ENCODE measurements at regions not wholly inside any gene's neighbourhood (a gene's known extent, or its start where the extent isn't known, plus 50 kb on each side); places are given as distances from the start of the nearest gene placed in this dataset.
"Not testable (repeated sequence)": the region's sequence is repeated elsewhere in the genome, so short reads cannot be mapped to it uniquely, and the experiment has no call there.

DNA sequence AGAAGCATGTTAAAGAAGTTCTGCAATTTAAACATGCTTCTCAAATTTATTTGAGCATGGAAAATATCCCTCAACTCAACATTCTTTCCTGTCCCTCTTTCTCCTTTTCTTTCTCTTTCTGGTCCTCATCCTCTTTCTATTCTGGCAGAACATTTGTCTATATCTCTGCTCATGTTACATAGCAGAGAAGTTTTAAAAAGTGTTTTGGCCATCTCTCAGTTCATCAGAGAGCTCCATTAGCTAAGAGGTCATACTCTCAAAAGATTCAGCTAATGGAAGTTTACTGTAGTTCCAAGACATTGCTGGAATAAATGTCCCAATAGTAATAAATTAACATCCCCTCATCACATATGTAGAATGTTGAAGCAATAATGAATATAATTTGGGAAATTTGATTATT lies 53.5 kb downstream of the XCL2 start:
- DNase-seq (ENCODE audit: low read depth in 2 of 2) = no peak

DNA sequence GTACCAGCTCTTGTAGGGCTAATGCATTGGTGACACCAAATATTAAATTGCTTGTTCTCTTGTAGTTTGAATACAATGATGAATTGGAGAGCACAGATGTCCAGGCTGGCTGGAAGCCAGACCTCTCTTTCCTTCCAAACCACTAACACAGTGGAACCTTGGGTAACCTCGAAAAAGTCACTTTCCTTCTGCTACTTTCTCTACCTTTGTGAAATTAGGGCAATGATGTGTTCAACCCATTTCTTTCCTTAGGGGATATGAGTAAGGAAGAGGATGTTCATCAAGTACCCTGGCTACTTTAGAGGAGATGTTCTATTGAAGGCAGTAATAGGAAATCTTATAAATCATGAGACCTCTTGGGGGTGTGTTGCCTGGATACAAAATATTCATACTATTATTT lies 55.7 kb downstream of the XCL2 start:
- no peak for DNase-seq (ENCODE audit: low read depth in 2 of 2)

DNA sequence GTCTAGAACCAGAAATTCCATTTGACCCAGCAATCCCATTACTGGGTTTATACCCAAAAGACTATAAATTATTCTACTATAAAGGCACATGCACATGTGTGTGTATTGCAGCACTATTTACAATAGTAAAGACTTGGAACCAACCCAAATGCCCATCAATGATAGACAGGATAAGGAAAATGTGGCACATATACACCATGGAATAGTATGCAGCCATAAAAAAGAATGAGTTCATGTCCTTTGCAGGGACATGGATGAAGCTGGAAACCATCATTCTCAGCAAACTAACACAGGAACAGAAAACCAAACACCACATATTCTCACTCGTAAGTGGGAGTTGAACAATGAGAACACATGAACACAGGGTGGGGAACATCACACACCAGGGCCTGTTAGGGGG lies 57.0 kb downstream of the XCL2 start:
- not testable (repeated sequence) for DNase-seq (ENCODE audit: low read depth in 2 of 2)

- DNase-seq (ENCODE audit: low read depth in 2 of 2) = no peak
Measured at GRCh38 chr1:168485048-168485447, 58.7 kb downstream of the XCL2 start.

GRCh38 chr1:168484083-168484482 lies 59.7 kb downstream of the XCL2 start:
- DNase-seq (ENCODE audit: low read depth in 2 of 2) = no peak

DNA sequence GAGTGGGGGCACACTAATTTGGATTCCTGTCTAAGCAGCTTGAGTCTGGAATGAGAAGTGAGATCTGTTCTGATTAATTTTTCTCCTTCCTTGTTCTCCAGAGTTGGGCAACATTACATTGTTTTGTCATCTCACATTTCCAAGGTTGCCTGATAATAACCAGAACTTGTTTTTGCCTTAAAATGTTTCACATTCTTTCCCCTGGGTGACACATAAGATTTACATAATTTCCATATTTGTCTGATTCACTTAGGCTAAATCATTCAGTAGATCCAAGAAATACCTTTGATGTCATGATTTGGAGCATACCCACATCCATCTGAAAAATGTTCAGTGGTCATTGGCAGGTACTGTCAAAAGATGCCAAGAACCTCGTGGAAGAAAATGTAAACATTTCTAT lies 60.3 kb downstream of the XCL2 start:
- no peak for DNase-seq (ENCODE audit: low read depth in 2 of 2)

- DNase-seq (ENCODE audit: low read depth in 2 of 2) = no peak
Measured at GRCh38 chr1:168482106-168482505, 61.7 kb downstream of the XCL2 start.

DNA sequence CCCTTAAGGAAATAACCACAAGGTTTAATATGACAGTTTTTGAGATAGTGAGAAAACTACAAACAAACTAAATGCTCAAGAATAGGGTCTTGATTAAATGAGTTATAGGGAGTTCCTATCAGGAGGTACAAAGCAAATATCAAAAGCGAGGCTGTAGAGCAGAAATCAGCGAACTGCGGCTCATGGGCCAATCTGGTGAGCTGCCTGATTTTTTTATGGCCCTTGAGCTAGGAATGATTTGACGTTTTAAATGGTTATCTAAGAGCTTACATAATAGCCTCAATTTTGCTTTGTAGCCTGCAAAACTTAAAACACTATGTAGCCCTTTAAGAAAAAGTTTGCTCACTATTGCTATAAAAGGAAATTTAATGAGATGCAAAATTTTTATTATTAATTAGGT lies 62.2 kb downstream of the XCL2 start:
- DNase-seq (ENCODE audit: low read depth in 2 of 2) = no peak

GRCh38 chr1:168480997-168481396 lies 62.8 kb downstream of the XCL2 start:
- DNase-seq (ENCODE audit: low read depth in 2 of 2) = no peak

DNA sequence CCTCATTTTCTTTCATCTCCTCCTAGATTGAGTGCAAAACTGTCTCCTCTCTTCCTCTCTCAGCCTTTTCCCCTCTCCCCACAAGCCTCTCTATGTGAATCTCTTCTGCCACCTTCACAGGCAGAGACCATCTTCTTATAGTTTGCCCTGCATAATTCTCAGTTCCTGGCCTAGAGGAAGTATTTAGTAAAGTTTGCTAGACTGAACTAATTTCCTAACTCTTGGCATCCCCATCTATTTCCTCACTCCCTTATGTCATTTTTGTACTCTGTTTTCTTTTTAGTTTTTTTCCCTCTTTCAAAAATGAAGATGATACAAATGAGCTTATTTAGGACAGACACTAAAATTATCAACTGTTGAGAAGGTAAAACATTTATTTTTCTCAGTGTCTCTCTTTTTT lies 66.0 kb downstream of the XCL2 start:
- no peak for DNase-seq (ENCODE audit: low read depth in 2 of 2)

GRCh38 chr1:168476588-168477385 lies 67.0 kb downstream of the XCL2 start:
- no peak for DNase-seq (ENCODE audit: low read depth in 2 of 2)

DNA sequence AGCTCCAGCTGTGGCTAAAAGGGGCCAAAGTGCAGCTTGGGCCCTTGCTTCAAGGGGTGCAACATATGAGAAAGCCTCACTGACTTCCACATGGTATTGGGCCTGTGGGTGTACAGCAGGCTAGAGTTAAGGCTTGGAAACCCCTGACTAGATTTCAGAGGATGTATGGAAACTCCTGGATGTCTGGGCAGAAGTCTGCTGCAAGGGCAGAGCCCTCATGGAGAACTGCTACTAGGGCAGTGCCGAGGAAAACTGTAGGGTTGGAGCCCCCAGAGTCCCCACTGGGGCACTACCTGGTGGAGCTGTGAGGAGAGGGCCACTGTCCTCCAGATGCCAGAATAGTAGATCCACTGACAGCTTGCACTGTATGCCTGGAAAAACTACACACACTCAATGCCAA lies 69.5 kb downstream of the XCL2 start:
- DNase-seq (ENCODE audit: low read depth in 2 of 2) = no peak

- no peak for DNase-seq (ENCODE audit: low read depth in 2 of 2)
Measured at GRCh38 chr1:168473126-168473525, 70.7 kb downstream of the XCL2 start.

DNA sequence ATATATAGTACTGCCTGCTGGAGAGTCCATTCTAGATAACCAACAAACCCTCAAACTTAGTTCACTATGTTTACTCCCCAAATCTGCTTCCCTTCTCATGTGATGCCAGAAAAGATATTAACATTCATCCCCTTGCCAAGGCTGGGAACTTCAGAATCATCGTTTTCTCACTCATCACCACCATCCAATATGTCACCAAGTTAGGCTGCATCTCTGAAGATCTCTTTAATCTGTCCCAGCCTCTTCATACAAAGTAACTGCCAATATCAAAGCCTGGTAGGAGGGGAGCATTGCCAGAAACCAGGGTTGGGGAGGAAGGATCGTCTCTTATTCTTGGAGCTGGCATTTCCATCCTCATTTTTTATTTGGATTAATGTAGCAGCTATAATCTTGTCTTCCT lies 71.6 kb downstream of the XCL2 start:
- DNase-seq (ENCODE audit: low read depth in 2 of 2) = no peak

- DNase-seq (ENCODE audit: low read depth in 2 of 2) = no peak
Measured at GRCh38 chr1:168470901-168471431, 72.8 kb downstream of the XCL2 start.

DNA sequence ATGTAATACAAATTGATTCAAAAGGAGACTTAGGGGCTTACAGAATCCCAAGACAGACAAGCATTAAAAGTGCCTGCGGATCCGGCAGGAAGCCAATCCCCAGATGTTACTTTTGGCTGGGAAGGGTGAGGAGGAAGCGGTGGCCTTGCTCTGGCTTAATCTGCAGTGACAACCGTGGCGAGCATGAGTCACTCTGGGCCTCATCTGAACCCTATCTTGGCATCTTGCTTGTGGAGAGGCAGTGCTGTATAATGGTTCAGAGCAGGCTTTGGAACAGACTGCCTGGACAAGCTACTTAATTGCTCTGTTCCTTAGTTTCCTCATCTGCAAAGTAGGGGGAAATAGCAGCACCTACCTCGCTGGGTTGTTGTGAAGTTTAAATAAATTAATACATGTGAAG lies 74.1 kb downstream of the XCL2 start:
- DNase-seq (ENCODE audit: low read depth in 2 of 2) = no peak

DNA sequence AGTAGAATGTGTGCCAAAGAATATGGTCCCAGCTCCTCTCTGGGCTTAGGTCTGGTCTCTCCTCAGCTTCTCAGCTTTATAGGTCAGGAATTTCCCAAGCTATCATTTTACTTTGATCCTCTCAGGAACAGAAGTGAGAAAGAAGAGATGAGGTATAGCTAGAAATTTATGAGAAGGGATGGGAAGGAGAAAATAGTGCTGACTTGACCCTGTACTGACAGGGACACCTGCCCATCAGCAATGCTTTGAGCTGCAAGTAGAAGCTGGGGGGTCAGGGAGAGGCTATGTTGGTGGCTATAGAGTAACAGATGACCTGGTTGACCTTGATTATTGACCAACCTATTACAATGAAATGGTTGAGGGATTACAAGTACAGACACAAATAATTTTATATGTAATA lies 75.0 kb downstream of the XCL2 start:
- no peak for DNase-seq (ENCODE audit: low read depth in 2 of 2)

- DNase-seq (ENCODE audit: low read depth in 2 of 2) = no peak
Measured at GRCh38 chr1:168468042-168468809, 75.6 kb downstream of the XCL2 start.

DNA sequence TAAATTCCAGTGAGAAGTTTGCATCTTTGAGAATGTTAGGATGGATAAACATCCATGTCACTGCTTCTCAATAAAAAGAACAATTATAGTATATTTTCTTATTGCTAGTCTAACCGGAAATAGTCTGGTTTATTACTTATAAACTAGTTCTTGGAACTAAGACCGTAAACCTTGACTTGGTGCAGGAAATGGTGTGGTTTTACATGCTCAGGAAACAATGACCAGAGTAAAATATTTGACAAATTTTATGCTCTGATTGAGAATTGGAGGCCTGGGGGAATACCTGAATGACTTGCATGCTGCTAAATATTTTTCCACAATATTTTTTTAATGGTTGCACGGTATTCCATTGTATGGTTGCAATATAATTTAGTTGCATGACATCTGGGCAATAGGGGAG lies 76.3 kb downstream of the XCL2 start:
- no peak for DNase-seq (ENCODE audit: low read depth in 2 of 2)

GRCh38 chr1:168466714-168467131 lies 77.1 kb downstream of the XCL2 start:
- no peak for DNase-seq (ENCODE audit: low read depth in 2 of 2)

DNA sequence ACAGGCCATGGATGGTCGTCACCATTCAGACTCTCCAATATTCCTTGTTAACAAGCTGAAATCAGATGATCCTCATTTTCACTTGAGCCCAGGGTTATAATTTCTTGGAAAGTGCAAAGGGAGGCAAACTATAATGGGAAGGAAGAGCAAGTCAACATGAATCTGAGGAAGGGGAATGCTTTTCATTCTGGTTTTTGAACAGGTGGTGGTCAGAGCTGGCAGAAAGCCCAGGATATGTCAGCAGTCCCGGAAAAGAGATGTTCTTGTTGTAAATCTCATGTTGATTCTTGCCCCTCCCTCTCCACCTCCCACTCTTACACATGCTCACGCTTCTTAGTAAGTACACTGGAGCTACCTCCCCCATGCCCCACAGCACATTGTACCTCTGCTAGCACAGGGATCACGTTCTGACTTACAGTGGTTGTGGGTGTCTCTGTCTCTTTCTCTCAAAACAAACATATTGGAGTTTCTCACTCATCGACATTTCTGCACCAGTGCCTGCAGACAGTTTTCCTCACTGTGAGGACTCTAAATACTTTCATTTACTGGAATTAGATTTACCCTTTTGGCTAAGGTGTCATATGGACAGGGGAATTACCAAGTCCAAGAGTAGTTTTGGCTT lies 77.6 kb downstream of the XCL2 start:
- DNase-seq (ENCODE audit: low read depth in 2 of 2) = no peak

DNA sequence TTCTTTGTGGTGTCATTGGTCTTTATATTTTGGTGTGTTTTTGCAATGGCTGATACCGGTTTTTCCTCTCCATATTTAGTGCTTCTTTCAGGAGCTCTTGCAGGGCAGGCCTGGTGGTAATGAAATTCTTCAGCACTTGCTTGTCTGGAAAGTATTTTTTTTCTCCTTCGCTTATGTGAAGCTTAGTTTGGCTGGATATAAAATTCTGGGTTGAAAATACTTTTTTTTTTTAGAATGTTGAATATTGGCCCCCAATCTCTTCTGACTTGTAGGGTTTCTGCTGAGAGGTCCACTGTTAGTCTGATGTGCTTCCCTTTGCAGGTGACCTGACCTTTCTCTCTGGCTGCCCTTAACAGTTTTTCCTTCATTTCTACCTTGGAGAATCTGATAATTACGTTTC lies 82.7 kb downstream of the XCL2 start:
- DNase-seq (ENCODE audit: low read depth in 2 of 2) = not testable (repeated sequence)

DNA sequence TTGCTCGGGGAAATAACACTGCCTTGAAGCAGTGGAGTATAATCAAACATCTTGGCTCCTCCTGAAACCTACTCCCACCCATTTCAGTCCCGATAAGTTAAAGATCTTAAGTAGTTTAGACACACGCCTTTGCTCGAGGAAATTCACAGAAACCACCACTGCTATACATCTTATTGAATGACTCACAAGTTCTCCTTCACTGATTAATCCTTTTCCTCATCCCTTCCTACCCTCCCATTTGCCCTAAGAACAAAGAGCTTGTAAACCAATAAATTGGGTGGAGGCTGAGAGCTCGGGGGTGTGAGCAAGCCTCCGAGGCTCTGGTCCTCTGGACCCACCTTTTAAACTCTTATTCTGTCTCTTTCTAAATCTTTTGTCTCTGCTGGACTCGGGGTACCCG lies 86.5 kb downstream of the XCL2 start:
- DNase-seq (ENCODE audit: low read depth in 2 of 2) = not testable (repeated sequence)

Measured in stimulated activated CD4-positive, alpha-beta T cell treated with anti-CD3 and anti-CD28 coated beads, Interleukin-1b, Interleukin-23, amount 100 ng/mL, for 1 hour (primary cell).